GM12891 (cell line): ENCODE measurements at regions not wholly inside any gene's neighbourhood (a gene's known extent, or its start where the extent isn't known, plus 50 kb on each side); places are given as distances from the start of the nearest gene placed in this dataset.

ENCODE experiments used
- PAX5 ChIP-seq: IDR thresholded peaks from 2 replicates; pipeline ENCODE4 v1.6.1; 2011; ENCODE audit warnings: low read length, moderate library complexity, mild to moderate bottlenecking; ENCODE audit not compliant: insufficient read depth, severe bottlenecking
- POLR2A ChIP-seq: IDR thresholded peaks from 2 replicates; pipeline ENCODE4 v1.6.1; 2011; ENCODE audit warnings: low read depth, low read length, control low read depth
- POLR2AphosphoS5 ChIP-seq: IDR thresholded peaks from 2 replicates; pipeline ENCODE4 v1.6.1; 2011; ENCODE audit warnings: low read depth, low read length, control low read depth
- SPI1 ChIP-seq: IDR thresholded peaks from 2 replicates; pipeline ENCODE4 v1.6.1; 2011; ENCODE audit warnings: low read depth, low read length, control low read depth
- TAF1 ChIP-seq: IDR thresholded peaks from 2 replicates; pipeline ENCODE4 v1.6.1; 2011; ENCODE audit warnings: low read depth, low read length, control low read depth

DNA sequence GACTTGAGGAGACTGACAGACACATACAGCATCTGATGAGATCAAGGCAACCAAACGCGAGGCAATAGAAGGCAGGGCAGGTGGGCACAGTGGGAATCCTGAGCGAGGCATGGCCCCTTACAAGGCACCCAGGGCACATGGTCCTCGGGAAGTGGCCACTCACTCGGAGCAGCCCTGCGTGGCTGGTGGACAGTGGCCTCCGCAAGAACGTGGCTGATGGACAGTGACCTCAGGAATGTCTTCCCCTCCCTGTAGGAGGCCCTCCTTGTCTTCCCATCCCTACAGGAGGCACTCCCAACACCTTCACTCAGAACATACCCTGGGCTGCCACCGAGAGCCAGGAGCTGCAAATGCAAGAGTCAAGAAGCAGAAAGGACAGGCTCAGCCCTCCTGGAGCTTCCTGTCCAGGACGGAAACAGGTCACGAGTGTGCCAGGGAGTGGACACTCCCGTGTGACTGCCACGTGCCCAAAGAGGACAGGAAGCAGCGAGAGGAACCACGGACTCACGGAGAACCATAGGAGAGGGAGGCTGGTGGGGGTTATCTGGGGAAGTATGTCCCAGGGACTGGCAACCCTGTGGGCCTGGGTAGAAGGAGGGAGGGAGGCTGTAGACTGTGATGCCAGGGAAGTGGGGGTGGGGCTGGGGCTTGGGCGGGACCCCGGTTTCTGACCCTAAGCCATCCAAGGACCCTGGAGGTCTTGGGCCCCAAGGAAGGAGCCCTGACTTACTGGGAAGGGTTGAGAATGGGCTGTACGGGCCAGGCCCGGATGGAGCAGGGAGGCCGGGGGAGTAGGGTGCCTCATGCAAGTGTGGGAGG, 321.9 kb upstream of the IRX4 start:
- TF ChIP-seq POLR2AphosphoS5 (no peak), POLR2A (no peak), SPI1 (no peak), PAX5 (no peak), TAF1 (no peak)
